ENCODE measurements at regions not wholly inside any gene's neighbourhood (a gene's known extent, or its start where the extent isn't known, plus 50 kb on each side); places are given as distances from the start of the nearest gene placed in this dataset.

DNA sequence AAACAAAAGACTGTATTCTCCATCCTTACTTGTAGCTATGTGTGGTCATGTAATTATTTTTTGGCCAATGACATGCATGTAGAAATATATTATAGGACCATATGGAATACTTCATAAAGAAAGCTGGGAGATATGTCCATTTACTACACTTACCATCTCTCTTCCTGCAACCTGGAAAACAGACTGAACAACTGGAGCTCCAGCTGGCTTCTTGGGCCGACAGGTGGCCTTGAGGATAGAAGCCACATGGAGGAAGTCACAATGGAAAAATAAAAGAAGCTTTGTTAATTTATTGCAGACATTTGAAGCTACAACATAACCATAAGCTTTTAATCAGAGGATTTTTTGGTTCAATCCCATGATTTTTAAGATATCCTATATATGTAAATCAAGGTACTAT, 167.9 kb upstream of the CBLB start:
- H3K4me3 ChIP-seq (ENCODE audit: low read depth, poor library complexity, severe bottlenecking) = no peak overlapping the region
- no peak for DNase-seq (ENCODE audit: low spot score in 2 of 2)
- no peak for TF ChIP-seq POLR2A (IDR thresholded peaks at IDR 0.05)
- TF ChIP-seq, protein P1, sequence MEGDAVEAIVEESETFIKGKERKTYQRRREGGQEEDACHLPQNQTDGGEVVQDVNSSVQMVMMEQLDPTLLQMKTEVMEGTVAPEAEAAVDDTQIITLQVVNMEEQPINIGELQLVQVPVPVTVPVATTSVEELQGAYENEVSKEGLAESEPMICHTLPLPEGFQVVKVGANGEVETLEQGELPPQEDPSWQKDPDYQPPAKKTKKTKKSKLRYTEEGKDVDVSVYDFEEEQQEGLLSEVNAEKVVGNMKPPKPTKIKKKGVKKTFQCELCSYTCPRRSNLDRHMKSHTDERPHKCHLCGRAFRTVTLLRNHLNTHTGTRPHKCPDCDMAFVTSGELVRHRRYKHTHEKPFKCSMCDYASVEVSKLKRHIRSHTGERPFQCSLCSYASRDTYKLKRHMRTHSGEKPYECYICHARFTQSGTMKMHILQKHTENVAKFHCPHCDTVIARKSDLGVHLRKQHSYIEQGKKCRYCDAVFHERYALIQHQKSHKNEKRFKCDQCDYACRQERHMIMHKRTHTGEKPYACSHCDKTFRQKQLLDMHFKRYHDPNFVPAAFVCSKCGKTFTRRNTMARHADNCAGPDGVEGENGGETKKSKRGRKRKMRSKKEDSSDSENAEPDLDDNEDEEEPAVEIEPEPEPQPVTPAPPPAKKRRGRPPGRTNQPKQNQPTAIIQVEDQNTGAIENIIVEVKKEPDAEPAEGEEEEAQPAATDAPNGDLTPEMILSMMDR (IDR thresholded peaks at IDR 0.05) = no peak
- WGBS, 2 donors = 71 to 78% methylated on average over 1 of the region's 1 CpG
- intact Hi-C loops (cut with DNase I; ENCODE audit: low total_unique reads) = no loop called here

DNA sequence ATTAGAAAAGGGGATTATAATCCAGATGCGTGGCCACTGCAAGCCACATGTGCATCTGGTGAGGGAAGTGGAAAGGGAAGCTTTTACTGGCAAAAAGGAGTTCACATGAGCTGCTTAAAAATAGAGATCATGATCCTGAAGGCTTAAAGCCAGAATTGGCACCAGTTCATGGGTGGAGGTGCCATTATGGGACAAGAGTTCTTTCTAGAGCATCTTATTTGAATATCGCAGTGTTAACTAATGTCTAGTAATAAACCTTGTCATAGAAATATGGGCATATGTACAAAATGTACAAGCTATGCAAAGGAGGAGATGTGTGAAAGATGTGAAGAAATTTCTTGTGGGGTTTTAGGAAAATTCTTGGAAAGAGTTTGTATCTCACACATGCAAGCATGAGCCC, 178.4 kb upstream of the CBLB start:
- intact Hi-C loops (cut with DNase I; ENCODE audit: low total_unique reads) = no loop called here
- TF ChIP-seq, protein P1 (IDR thresholded peaks at IDR 0.05) = no peak
- TF ChIP-seq POLR2A (IDR thresholded peaks at IDR 0.05) = no peak
- no peak for DNase-seq (ENCODE audit: low spot score in 2 of 2)
- H3K4me3 ChIP-seq (ENCODE audit: low read depth, poor library complexity, severe bottlenecking) = no peak overlapping the region
- 70 to 72% methylated on average over 2 of the region's 2 CpGs for WGBS, 2 donors

DNA sequence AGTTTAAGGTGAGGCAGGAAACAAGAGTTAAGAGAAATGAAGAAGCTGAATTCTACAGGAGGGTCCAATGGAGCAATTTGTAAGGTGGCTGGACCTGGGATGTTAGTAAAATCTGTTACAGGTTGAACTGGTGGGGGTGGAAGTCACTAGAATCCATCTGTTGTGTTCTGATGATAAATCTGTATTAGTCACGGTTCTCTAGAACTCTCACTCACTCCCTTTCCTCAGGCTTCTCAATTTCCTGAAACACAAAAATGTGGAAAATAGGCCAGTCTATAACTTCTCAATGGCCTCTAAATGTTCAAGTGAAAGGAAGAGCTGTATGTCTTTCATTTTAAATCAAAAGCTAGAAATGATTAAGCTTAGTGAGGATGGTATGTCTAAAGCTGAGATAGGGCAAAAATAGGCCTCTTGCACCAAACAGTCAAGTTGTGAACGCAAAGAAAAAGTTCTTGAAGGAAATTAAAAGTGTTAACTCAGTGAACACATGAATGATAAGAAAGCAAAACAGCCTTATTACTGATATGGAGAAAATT, 180.2 kb upstream of the CBLB start:
- no peak for DNase-seq (ENCODE audit: low spot score in 2 of 2)
- H3K4me3 ChIP-seq (ENCODE audit: low read depth, poor library complexity, severe bottlenecking) = no peak overlapping the region
- intact Hi-C loops (cut with DNase I; ENCODE audit: low total_unique reads) = no loop called here
- WGBS, 2 donors = 79 to 91% methylated on average over 2 of the region's 2 CpGs
- TF ChIP-seq, protein P1 (IDR thresholded peaks at IDR 0.05) = no peak
- TF ChIP-seq POLR2A (IDR thresholded peaks at IDR 0.05) = no peak

DNA sequence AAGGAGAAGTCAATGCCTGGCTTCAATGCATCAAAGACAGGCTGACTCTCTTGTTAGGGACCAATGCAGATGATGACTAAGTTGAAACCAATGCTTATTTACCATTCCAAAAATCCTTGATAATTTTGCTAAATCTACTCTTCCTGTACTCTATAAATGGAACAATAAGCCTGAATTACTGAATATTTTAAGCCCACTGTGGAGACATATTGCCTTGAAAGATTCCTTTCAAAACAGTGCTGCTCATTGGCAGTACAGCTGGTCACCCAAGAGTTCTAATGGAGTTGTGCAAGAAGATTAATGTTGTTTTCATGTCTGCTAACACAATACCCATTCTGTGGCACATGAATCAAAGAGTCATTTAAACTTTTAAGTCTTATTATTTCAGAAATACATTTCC, 181.0 kb upstream of the CBLB start:
- intact Hi-C loops (cut with DNase I; ENCODE audit: low total_unique reads) = no loop called here
- TF ChIP-seq POLR2A (IDR thresholded peaks at IDR 0.05) = no peak
- TF ChIP-seq, protein P1 (IDR thresholded peaks at IDR 0.05) = no peak
- no peak overlapping the region for H3K4me3 ChIP-seq (ENCODE audit: low read depth, poor library complexity, severe bottlenecking)
- DNase-seq (ENCODE audit: low spot score in 2 of 2) = no peak

DNA sequence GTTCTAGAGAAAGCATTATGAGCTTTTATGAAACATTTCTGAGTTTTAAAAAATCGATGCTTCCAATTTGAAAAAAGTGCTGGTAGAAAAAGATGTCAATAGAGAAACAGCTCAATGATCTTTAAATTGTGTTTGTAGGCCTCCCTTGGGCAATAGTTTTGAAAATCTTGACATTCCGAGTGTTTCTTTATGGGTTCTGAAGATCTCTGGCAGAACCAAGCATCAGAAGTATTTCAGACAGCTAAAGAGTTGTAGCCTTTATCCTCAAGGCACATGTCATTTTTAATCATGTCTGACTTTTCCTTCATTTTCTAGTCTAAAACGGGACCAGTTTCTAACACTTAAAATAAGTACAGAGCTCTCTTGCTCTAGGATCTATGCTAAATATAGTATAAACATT, 188.1 kb upstream of the CBLB start:
- no peak overlapping the region for H3K4me3 ChIP-seq (ENCODE audit: low read depth, poor library complexity, severe bottlenecking)
- intact Hi-C loops (cut with DNase I; ENCODE audit: low total_unique reads) = no loop called here
- DNase-seq (ENCODE audit: low spot score in 2 of 2) = no peak
- no peak for TF ChIP-seq POLR2A (IDR thresholded peaks at IDR 0.05)
- TF ChIP-seq, protein P1 (IDR thresholded peaks at IDR 0.05) = no peak
- 67 to 74% methylated on average over 3 of the region's 3 CpGs for WGBS, 2 donors

DNA sequence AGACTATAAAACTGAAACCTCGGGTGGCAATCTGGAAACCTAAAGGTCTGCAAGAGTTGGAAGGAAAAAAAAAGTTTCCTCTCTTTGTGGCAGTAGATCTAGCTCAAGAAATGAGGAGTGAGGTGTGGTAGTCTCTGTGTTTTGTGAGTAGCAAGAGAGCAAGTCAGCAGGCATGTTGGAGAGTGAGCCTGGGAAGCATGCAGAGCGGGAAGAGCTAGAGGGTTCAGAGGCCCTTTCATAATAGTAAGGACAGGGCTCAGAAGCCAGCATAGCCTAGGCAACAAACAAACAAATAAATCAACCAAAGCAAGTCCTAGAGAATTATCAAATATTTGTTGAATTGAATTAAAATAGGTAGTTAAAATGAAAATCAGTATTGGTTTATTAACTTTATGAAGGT, 189.7 kb upstream of the CBLB start:
- intact Hi-C loops (cut with DNase I; ENCODE audit: low total_unique reads) = no loop called here
- TF ChIP-seq, protein P1 (IDR thresholded peaks at IDR 0.05) = no peak
- DNase-seq (ENCODE audit: low spot score in 2 of 2) = no peak
- 36 to 41% methylated on average over 2 of the region's 2 CpGs for WGBS, 2 donors
- H3K4me3 ChIP-seq (ENCODE audit: low read depth, poor library complexity, severe bottlenecking) = no peak overlapping the region
